H9 (cell line): ENCODE measurements at regions not wholly inside any gene's neighbourhood (a gene's known extent, or its start where the extent isn't known, plus 50 kb on each side); places are given as distances from the start of the nearest gene placed in this dataset.

Source experiments
- DNase-seq: peaks from one replicate; pipeline ENCODE4 v3.0.0-alpha.2; 2017
- H2AFZ ChIP-seq: one replicate; pipeline ENCODE4 v1.6.1; 2013; ENCODE audit warnings: mild to moderate bottlenecking, low read length, control low read depth, moderate library complexity
- H2AK5ac ChIP-seq: 2 replicates; pipeline ENCODE4 v1.6.1; 2013; ENCODE audit warnings: low read length, control low read depth, mixed read lengths; ENCODE audit not compliant: insufficient read length
- H2BK120ac ChIP-seq: one replicate; pipeline ENCODE4 v1.6.1; 2013; ENCODE audit warnings: low read depth, mild to moderate bottlenecking, low read length, control low read depth, inconsistent platforms; ENCODE audit not compliant: poor library complexity, severe bottlenecking
- H2BK12ac ChIP-seq: 2 replicates; pipeline ENCODE4 v1.6.1; 2013; ENCODE audit warnings: low read length, control low read depth, mixed read lengths, low read depth; ENCODE audit not compliant: insufficient read length
- H2BK15ac ChIP-seq: 2 replicates; pipeline ENCODE4 v1.6.1; 2013; ENCODE audit warnings: low read depth, low read length, control low read depth
- H2BK20ac ChIP-seq: one replicate; pipeline ENCODE4 v1.6.1; 2013; ENCODE audit warnings: low read depth, mild to moderate bottlenecking, low read length, control low read depth, inconsistent platforms; ENCODE audit not compliant: poor library complexity, severe bottlenecking
- H2BK5ac ChIP-seq: 2 replicates; pipeline ENCODE4 v1.6.1; 2013; ENCODE audit warnings: low read length, control low read depth, mixed read lengths; ENCODE audit not compliant: insufficient read length
- H3K14ac ChIP-seq: 2 replicates; pipeline ENCODE4 v1.6.1; 2013; ENCODE audit warnings: low read length, control low read depth; ENCODE audit not compliant: insufficient read depth
- H3K18ac ChIP-seq: 2 replicates; pipeline ENCODE4 v1.6.1; 2013; ENCODE audit warnings: low read depth, mild to moderate bottlenecking, mixed read lengths, low read length, control low read depth; ENCODE audit not compliant: insufficient read length
- H3K23ac ChIP-seq: 2 replicates; pipeline ENCODE4 v1.6.1; 2013; ENCODE audit warnings: low read length, control low read depth, mixed read lengths, low read depth; ENCODE audit not compliant: insufficient read length
- H3K23me2 ChIP-seq: 2 replicates; pipeline ENCODE4 v1.6.1; 2013; ENCODE audit warnings: low read depth, mild to moderate bottlenecking, mixed read lengths, low read length, control low read depth; ENCODE audit not compliant: insufficient read length, poor library complexity, severe bottlenecking
- H3K27ac ChIP-seq: 2 replicates; pipeline ENCODE4 v1.5.1; 2013; ENCODE audit warnings: low read length, control low read depth, mixed read lengths, low read depth; ENCODE audit not compliant: insufficient read length
- H3K27me3 ChIP-seq: 2 replicates; pipeline ENCODE4 v1.6.1; 2013; ENCODE audit warnings: low read length, control low read depth, inconsistent platforms; ENCODE audit not compliant: insufficient read depth
- H3K4ac ChIP-seq: 2 replicates; pipeline ENCODE4 v1.6.1; 2013; ENCODE audit warnings: low read depth, mild to moderate bottlenecking, control low read depth, inconsistent platforms, low read length, moderate library complexity
- H3K4me1 ChIP-seq: 2 replicates; pipeline ENCODE4 v1.6.1; 2013; ENCODE audit warnings: low read length, control low read depth, inconsistent platforms; ENCODE audit not compliant: insufficient read depth
- H3K4me2 ChIP-seq: 2 replicates; pipeline ENCODE4 v1.6.1; 2013; ENCODE audit warnings: low read length, control low read depth, mixed read lengths; ENCODE audit not compliant: insufficient read length, insufficient read depth
- H3K56ac ChIP-seq: 2 replicates; pipeline ENCODE4 v1.6.1; 2013; ENCODE audit warnings: low read depth, mild to moderate bottlenecking, mixed read lengths, low read length, control low read depth; ENCODE audit not compliant: insufficient read length
- H3K79me1 ChIP-seq: 2 replicates; pipeline ENCODE4 v1.6.1; 2013; ENCODE audit warnings: low read depth, mild to moderate bottlenecking, moderate library complexity, low read length, control low read depth, inconsistent platforms; ENCODE audit not compliant: insufficient read depth, poor library complexity, severe bottlenecking
- H3K79me2 ChIP-seq: 2 replicates; pipeline ENCODE4 v1.6.1; 2013; ENCODE audit warnings: low read length, control low read depth, inconsistent platforms; ENCODE audit not compliant: insufficient read depth
- H3K9ac ChIP-seq: 2 replicates; pipeline ENCODE4 v1.6.1; 2013; ENCODE audit warnings: low read length, control low read depth, mixed read lengths; ENCODE audit not compliant: insufficient read length; ENCODE audit errors: extremely low read depth
- H3K9me3 ChIP-seq: one replicate; pipeline ENCODE4 v1.6.1; 2013; ENCODE audit warnings: low read depth, low read length, inconsistent platforms; ENCODE audit not compliant: control insufficient read depth
- H3T11ph ChIP-seq: one replicate; pipeline ENCODE4 v1.6.1; 2013; ENCODE audit warnings: mild to moderate bottlenecking, low read length, control low read depth, inconsistent platforms
- H4K20me1 ChIP-seq: one replicate; pipeline ENCODE4 v1.6.1; 2013; ENCODE audit not compliant: control insufficient read depth, insufficient read length, insufficient read depth
- H4K5ac ChIP-seq: 2 replicates; pipeline ENCODE4 v1.6.1; 2013; ENCODE audit warnings: low read depth, mild to moderate bottlenecking, mixed read lengths, low read length, control low read depth; ENCODE audit not compliant: insufficient read length
- H4K8ac ChIP-seq: replicated peaks from 2 replicates; pipeline ENCODE4 v1.6.1; 2013; ENCODE audit warnings: low read length, control low read depth, mixed read lengths, low read depth; ENCODE audit not compliant: insufficient read length
- H4K91ac ChIP-seq: 2 replicates; pipeline ENCODE4 v1.6.1; 2013; ENCODE audit warnings: low read depth, mild to moderate bottlenecking, moderate library complexity, mixed read lengths, low read length, control low read depth; ENCODE audit not compliant: insufficient read length
- H3K27ac Mint-ChIP-seq, 3 experiments: 2 replicates in 2 of 3; 3 replicates in 1 of 3; pipeline ENCODE4 v1.8.0; 2020 to 2021; ENCODE audit warnings: mixed read lengths in 3 of 3, mild to moderate bottlenecking in 1 of 3, moderate library complexity in 1 of 3
- H3K27me3 Mint-ChIP-seq: 2 replicates; pipeline ENCODE4 v1.8.0; 2021; ENCODE audit warnings: low read depth, mild to moderate bottlenecking, moderate library complexity, mixed read lengths
- H3K36me3 Mint-ChIP-seq, 3 experiments: 2 replicates in 2 of 3; 3 replicates in 1 of 3; pipeline ENCODE4 v1.8.0; 2020 to 2021; ENCODE audit warnings: low read depth in 3 of 3, mixed read lengths in 3 of 3; ENCODE audit not compliant: insufficient read depth in 1 of 3
- H3K4me1 Mint-ChIP-seq, 2 experiments: 2 replicates each; pipeline ENCODE4 v1.8.0; 2020; ENCODE audit warnings: mixed read lengths in 2 of 2
- H3K4me3 Mint-ChIP-seq, 2 experiments: 2 replicates in 1 of 2; 3 replicates in 1 of 2; pipeline ENCODE4 v1.8.0; 2020 to 2021; ENCODE audit warnings: mild to moderate bottlenecking in 2 of 2, mixed read lengths in 2 of 2, moderate library complexity in 1 of 2
- H3K9me3 Mint-ChIP-seq, 2 experiments: 2 replicates in 1 of 2; 3 replicates in 1 of 2; pipeline ENCODE4 v1.8.0; 2020; ENCODE audit warnings: mild to moderate bottlenecking in 2 of 2, mixed read lengths in 2 of 2, moderate library complexity in 1 of 2
- WGBS: extraction: QIAGEN DNeasy Blood & Tissue Kit; methylation state at CpG from one replicate; pipeline ENCODE4 v1.1.7; 2013; ENCODE audit warnings: missing lambda C conversion rate, low lambda C conversion rate, mixed read lengths; ENCODE audit not compliant: insufficient read length; ENCODE audit errors: extremely low coverage; 5-methylcytosine and 5-hydroxymethylcytosine counted together
- TF ChIP-seq, protein P1 (sequence below): fragments of 200-600 bp; sonication (generic); conservative IDR thresholded peaks from 3 replicates; pipeline ENCODE4 v1.8.0; 2021; ENCODE audit warnings: antibody characterized with exemption, mild to moderate bottlenecking

DNA sequence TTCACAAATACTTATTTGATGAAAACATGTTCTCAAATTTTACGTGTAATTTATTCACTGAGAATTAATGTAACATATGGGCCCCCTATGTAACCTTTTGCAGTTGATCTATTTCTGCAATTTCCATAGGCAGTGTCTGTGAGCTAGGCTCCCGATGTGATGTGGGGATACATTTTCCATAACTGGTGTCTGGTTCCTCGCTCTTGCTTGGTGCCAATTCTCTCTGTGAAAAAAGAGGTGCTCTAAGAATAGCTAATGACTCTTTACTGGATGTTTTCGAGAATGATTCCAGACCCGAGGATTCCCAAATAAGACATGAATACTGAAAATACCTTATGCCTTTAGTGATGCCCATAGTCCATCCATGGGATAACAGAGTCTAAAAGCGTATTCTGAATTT lies 286.7 kb upstream of the FZD8 start:
- no peaks in the 10 kb centered on the region for H4K20me1 ChIP-seq
- H3K79me2 ChIP-seq: no peaks in the 10 kb centered on the region
- H3K14ac ChIP-seq: no peak overlapping the region
- no peak overlapping the region for H3K27ac ChIP-seq
- no peak for DNase-seq
- Mint-ChIP-seq H3K36me3 (no peaks in the 10 kb centered on the region), H3K27me3 (no peaks in the 10 kb centered on the region; the same call in 1 of the 2 replicates), H3K9me3 (no peaks in the 10 kb centered on the region), H3K4me3 (no peak overlapping the region), H3K4me1 (peaks cover 32 to 33% of the 10 kb centered on the region in 2 experiments), H3K27ac (no peak overlapping the region)
- H3K4ac ChIP-seq: no peak overlapping the region
- no peaks in the 10 kb centered on the region for H3K27me3 ChIP-seq
- H2BK5ac ChIP-seq: no peak overlapping the region
- no peaks in the 10 kb centered on the region for H3K9me3 ChIP-seq
- TF ChIP-seq, protein P1, sequence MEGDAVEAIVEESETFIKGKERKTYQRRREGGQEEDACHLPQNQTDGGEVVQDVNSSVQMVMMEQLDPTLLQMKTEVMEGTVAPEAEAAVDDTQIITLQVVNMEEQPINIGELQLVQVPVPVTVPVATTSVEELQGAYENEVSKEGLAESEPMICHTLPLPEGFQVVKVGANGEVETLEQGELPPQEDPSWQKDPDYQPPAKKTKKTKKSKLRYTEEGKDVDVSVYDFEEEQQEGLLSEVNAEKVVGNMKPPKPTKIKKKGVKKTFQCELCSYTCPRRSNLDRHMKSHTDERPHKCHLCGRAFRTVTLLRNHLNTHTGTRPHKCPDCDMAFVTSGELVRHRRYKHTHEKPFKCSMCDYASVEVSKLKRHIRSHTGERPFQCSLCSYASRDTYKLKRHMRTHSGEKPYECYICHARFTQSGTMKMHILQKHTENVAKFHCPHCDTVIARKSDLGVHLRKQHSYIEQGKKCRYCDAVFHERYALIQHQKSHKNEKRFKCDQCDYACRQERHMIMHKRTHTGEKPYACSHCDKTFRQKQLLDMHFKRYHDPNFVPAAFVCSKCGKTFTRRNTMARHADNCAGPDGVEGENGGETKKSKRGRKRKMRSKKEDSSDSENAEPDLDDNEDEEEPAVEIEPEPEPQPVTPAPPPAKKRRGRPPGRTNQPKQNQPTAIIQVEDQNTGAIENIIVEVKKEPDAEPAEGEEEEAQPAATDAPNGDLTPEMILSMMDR: no peak
- H3T11ph ChIP-seq: no peak overlapping the region
- H3K79me1 ChIP-seq: no peaks in the 10 kb centered on the region
- H2BK12ac ChIP-seq: no peak overlapping the region
- no peak overlapping the region for H2AFZ ChIP-seq
- no peak overlapping the region for H4K8ac ChIP-seq
- no peak overlapping the region for H4K91ac ChIP-seq
- no CpG with 5 or more reads among the region's 6 CpGs for WGBS
- H2BK20ac ChIP-seq: no peak overlapping the region
- H3K4me1 ChIP-seq: 0 out of 2 replicates have a peak, but pooled peaks cover 2% of the 10 kb centered on the region
- H3K18ac ChIP-seq: no peak overlapping the region
- H4K5ac ChIP-seq: no peak overlapping the region
- H2BK15ac ChIP-seq: no peak overlapping the region
- no peak overlapping the region for H3K4me2 ChIP-seq
- H2AK5ac ChIP-seq: no peak overlapping the region
- H3K23me2 ChIP-seq: no peaks in the 10 kb centered on the region
- no peak overlapping the region for H3K23ac ChIP-seq
- H3K56ac ChIP-seq: no peak overlapping the region
- H2BK120ac ChIP-seq: no peak overlapping the region
- no peak overlapping the region for H3K9ac ChIP-seq
